ENCODE measurements at regions not wholly inside any gene's neighbourhood (a gene's known extent, or its start where the extent isn't known, plus 50 kb on each side); places are given as distances from the start of the nearest gene placed in this dataset.
"Not testable (repeated sequence)": the region's sequence is repeated elsewhere in the genome, so short reads cannot be mapped to it uniquely, and the experiment has no call there.

GRCh38 chr13:33634546-33634982 is 183.4 kb upstream of the RFC3 start:
- no peak for DNase-seq

GRCh38 chr13:33636243-33636642 is 181.7 kb upstream of the RFC3 start:
- DNase-seq: no peak

GRCh38 chr13:33636955-33637670 is 180.8 kb upstream of the RFC3 start:
- DNase-seq: no peak

GRCh38 chr13:33637978-33638743 is 179.8 kb upstream of the RFC3 start:
- DNase-seq: no peak

- DNase-seq: no peak
Observed at GRCh38 chr13:33639158-33639557, 178.8 kb upstream of the RFC3 start.

DNA sequence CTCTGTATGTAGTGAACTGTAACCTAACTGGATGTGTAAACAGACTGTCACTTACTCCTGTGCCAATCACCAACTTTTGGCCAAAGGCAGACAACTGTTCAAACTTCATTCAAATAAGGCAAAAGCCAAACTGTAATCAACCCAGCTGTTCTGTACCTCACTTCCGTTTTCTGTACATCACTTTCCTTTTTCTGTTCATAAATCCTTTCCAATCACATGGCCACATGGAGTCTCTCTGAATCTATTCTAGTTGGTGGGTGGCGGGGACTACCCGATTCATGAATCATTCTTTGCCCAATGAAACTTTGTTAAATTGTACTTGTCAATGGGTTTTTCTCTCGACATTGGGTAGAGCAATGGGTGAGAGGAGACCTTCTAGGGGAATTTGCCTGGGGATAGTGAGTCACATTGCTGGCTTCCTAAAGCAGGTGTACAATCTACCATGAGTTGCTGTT is 178.3 kb upstream of the RFC3 start:
- DNase-seq: no peak

GRCh38 chr13:33640832-33641231 is 177.1 kb upstream of the RFC3 start:
- DNase-seq: no peak

DNA sequence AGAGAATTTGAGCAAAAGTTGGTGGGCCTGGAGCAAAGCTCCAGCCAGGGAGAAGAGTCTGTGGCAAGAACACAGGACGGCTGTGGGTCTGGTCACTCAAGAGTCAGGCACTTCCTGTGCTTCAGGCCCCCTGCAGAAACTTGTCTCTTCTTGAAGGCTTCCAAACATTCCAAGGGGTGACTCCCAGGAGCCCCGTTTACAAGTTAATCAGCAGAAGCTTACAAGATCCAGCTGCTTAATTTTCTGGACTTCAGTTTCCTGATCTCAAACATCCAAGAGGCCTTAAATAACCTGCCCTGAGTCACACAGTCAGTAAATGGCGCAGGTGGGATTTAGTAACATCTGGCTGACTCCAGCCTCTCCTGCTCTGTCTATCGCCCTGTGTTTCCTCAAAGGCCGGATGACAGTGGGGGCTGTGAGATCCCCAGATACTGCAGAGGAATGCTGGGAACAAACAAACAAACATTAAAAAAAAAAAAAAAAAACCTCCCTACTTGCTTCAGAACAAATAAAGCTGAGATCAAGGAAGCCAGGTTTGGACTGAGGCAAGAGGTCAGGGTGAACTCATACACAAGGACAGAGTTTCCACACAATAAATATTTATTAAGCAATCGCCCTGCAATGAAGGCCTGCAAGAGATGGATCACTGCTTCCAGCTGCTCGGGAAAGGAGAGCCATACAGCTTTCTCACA is 175.4 kb upstream of the RFC3 start:
- no peak for DNase-seq

DNA sequence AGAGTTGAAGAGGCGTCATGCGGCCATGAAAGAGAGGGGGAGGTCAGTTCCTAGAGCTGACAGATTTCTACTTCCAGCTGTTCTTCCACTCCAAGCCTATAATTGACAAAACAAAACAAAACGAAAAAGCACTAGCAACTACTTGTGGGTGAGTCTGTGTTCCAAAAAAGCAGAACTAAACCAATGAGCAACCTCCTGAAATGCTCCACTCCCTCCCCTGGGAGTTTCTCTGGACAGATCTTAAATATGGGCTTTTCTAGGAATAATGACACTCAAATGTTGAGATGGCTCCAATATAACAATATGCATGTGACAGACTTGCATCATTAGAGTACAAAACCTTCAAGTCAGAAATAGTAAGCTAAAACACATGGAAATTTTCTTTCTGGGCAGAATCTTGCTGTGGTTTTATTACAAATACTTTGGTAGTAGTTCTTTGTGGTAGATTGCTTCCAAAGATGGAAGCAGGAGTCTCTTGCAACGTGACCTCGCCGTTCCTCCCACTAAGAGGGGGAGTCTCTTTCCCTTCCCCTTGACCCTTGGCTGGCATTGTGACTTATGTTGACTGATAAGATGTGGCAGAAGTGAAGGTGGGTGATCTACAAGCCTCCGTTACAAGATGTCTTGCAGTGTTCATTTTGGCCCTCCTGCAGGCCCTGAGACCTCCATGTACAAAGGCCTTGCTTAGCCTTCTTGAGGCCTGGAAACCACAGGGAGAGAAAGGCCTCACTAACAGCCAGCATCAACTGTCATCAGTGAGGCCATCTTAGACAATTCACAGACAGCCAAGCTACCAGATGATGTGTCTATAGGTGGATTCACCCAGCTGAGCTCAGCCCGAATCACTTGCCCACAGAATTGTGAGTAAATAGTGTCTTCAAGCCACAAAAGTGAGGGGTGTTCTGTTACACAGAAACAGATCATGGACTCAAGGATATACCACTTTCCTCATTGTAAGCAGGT is 173.1 kb upstream of the RFC3 start:
- no peak for DNase-seq

DNA sequence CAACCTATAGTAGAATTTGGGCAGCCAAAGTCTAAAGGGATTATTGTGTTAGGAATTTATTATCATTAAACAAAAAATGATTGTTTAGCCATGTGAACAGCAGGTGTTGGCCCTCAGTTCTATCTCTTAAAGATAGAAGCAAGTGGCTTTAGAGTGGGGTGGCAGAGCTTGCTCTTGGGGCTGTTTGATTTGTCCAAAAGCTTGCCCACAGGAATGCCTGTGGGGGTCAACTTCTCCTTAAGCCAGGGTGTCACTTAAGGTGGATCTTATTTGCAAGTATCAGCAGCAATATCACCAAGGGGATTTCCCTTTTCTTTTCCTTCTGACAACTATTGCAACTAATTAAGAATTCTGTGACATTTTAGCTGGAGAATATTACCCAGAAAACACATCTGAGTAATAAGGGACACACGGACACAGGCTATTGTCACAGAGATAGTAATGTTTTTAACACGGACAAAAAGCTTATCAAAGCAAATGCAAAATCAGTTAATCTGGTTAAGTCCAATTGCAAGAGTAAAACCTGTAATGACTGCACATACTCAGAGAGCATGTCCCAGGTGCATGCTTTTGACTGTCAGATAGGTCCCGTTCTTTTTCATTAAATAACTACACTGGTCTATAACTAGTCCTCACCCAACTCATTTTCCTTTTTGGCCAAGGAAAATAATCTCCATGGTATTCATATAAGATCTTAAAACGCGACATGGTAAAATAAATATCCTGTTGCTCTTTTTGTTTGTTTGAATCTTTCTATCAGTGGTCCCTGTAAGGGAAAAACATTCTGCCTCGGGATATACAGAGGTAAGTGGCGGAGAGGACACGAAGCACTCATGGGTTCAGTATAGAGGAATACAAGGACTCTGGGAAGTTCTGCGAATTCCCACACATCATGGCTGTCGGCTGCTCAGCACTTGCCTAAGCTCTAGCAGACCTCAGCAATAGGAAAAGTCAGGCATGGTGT is 172.1 kb upstream of the RFC3 start:
- no peak for DNase-seq

DNA sequence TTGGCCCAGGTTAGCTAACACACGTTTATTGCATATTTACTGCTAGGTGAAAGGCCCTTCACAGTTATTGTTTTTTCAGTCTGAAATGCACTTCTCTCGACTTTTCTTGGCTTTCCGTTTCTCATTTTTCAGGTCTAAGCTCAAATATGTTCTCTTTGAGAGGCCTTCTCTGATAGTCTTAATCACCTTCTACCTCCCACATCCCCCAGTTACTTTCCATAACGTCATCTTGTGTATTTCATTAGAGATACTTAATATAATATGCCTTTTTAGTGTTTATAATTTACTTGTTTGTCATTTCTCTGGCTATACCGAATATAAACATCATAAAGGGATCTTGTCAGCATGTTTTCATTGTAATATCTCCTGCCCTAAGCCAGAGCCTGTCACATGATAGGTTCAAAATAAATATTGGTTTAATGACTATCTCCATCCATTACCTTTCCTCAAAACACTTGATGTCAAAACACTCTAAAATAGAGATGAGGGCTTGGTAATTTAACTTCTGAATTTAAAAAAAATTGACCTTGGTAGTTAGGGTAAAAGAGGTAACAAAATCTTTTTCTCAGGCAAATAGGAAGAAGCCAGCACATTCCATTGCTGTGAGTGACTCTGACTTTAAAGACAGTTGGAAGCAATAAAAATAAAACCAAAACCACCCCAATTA is 168.6 kb upstream of the RFC3 start:
- DNase-seq: peak; percentile 21

GRCh38 chr13:33651766-33652165 is 166.2 kb upstream of the RFC3 start:
- no peak for DNase-seq

DNA sequence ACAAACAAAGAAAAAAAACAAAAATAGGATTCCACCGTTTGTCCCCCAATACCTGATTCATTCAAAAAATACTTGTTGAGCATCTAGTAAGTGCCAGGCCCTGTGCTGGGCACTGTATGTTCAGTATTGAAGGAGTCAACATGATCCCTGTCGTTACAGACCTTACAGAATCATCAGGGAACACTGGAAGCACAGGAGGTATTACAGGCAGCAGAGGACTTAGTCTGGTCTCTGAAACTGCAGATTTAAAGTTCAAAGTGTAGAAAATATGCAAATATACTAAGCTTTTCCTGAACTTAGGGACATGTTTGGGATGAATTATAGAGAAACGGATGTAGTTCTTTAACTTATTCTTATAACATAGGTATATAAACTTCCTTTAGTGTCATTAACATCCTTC is 160.7 kb upstream of the RFC3 start:
- DNase-seq: no peak

DNA sequence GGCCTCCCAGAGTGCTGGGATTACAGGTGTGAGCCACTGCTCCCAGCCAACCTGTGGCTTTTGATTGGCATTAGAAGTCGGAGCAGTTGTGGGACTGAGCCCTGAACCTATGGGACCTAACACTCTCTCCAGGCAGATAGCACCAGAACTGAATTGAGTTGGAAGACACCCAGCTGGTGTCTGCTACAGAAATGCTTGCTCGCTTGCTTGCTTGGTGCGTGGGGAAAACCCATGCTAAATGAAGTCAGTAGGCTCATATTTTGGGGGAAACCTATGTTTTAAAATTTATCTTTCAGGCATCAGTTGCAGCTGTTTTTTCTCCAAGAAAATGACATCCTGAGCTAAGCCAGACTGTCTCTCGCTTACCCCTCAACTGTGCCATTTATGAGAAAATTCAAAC is 158.5 kb upstream of the RFC3 start:
- no peak for DNase-seq

- no peak for DNase-seq
Observed at GRCh38 chr13:33659894-33660293, 158.1 kb upstream of the RFC3 start.

DNA sequence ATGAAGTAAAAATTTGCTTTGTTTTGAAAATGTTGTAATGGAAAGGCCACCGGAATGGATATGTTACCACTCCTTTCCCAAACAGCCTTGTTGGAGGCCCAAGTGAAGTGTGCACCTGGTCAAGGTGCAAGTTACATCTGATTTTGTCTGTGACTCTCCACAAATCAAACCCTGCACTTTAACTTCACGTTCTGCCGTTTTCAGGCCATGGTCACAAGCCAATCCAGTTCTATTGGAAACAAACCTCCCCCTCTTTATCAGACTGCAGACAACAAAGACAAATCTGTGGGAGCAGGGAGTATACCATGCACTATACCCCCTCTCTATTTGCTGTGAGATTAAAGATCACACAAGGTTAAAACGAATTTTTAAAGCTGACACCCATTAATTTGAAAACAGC is 155.6 kb upstream of the RFC3 start:
- no peak for DNase-seq

DNA sequence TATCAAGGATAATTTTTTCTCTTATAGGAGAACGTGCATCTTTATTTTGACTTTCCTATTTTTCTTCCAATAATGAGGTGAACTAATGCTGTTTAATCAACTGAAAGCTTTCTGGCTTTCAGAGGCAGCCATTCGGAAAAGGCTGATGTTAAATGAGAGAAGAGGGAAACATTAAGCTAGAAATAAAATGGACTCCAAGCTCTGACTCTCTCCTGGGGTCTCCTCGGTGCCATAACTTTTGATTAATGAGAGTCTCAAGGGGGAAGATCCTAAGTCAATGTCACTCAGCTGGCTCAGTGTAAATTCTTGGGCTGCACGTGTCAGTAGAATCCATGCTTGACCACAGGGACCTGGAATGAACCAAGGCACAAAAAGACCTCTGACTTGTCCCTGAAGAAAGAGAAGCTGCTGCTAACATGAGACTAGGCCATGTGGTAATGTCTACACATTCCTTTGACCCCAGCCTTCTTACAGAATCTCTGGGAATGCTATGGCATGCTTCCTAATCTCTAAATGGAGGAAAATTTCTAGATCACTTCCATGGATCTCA is 152.2 kb upstream of the RFC3 start:
- no peak for DNase-seq

DNA sequence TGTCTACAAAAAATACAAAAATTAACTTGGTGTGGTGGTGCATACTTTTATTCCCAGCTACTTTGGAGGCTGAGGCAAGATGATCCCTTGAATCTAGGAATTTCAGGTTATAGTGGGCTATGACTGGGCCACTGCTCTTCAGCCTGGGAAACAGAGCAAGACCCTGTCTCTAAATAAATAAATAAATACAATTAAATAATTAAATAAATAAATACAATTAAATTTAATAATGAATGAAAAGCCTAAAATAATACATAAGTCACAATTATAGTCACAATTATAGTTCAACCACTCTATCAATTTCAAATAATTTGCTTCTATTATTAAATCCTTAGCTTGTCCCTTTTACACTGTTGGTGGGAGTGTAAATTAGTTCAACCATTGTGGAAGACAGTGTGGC is 146.4 kb upstream of the RFC3 start:
- DNase-seq: no peak

- not testable (repeated sequence) for DNase-seq
Observed at GRCh38 chr13:33672022-33672421, 145.9 kb upstream of the RFC3 start.
